HG02885 (cell line): ENCODE measurements at regions not wholly inside any gene's neighbourhood (a gene's known extent, or its start where the extent isn't known, plus 50 kb on each side); places are given as distances from the start of the nearest gene placed in this dataset.

ENCODE experiments used
- ATAC-seq: cut with Tn5 transposase; IDR thresholded peaks from one replicate; pipeline ENCODE4 v1.9.1; 2021; ENCODE audit warnings: mild to moderate bottlenecking; ENCODE audit not compliant: unreplicated experiment, poor library complexity

GRCh38 chr2:222993920-222994650 is 57.9 kb upstream of the KCNE4 start:
- no peak for ATAC-seq

GRCh38 chr2:222998459-222998858 is 53.5 kb upstream of the KCNE4 start:
- peak; percentile 79 for ATAC-seq

GRCh38 chr2:223000872-223001796 is 50.9 kb upstream of the KCNE4 start:
- no peak for ATAC-seq

- ATAC-seq, result no peak
Observed at GRCh38 chr2:223001797-223002175, 50.2 kb upstream of the KCNE4 start.
